Body of pancreas (tissue), 4 donors: ENCODE measurements at regions not wholly inside any gene's neighbourhood (a gene's known extent, or its start where the extent isn't known, plus 50 kb on each side); places are given as distances from the start of the nearest gene placed in this dataset.

Source experiments
- CTCF ChIP-seq, 7 experiments: fragments of 450-650 bp in 4 of 7; fragments of 200-600 bp in 3 of 7; sonication (generic) in 3 of 7; IDR thresholded peaks; one replicate each; pipeline ENCODE4 v1.5.1; 2016 to 2019; ENCODE audit warnings: antibody characterized with exemption in 7 of 7
- POLR2A ChIP-seq, 3 donors: fragments of 450-650 bp; IDR thresholded peaks; one replicate each; pipeline ENCODE4 v1.6.1; 2016; ENCODE audit warnings: antibody characterized with exemption in 3 of 3, mild to moderate bottlenecking in 2 of 3

- no peak for TF ChIP-seq CTCF (IDR thresholded peaks at IDR 0.05)
- TF ChIP-seq POLR2A (IDR thresholded peaks at IDR 0.05), result no peak
Observed at GRCh38 chr22:27507111-27507611, 294.4 kb downstream of the MN1 start.
